ENCODE measurements at regions not wholly inside any gene's neighbourhood (a gene's known extent, or its start where the extent isn't known, plus 50 kb on each side); places are given as distances from the start of the nearest gene placed in this dataset.

DNA sequence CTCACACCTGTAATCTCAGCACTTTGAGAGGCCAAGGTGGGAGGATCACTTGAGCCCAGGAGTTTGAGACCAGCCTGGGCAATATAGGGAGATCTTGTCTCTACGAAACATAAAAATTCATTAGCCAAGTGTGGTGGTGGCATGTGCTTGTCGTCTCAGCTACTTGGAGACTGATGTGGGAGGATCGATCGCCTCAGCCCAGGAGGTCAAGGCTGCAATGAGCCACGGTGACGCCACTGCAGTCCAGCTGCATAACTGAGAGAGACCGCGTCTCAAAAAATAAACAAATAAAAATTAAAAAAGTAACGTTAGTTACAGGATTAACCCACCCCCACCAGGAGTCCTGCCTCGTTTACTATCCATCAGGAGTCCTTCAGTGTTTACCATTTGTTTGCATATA is 345.1 kb downstream of the BTBD3 start:
- TF ChIP-seq SPI1 (IDR thresholded peaks at IDR 0.05; ENCODE audit: borderline replicate concordance, low read depth) (no peak), GABPA (IDR thresholded peaks at IDR 0.05; ENCODE audit: low read depth) (no peak), POLR2AphosphoS5 (IDR thresholded peaks at IDR 0.05; ENCODE audit: low read depth) (no peak)
- TF ChIP-seq, protein P1, sequence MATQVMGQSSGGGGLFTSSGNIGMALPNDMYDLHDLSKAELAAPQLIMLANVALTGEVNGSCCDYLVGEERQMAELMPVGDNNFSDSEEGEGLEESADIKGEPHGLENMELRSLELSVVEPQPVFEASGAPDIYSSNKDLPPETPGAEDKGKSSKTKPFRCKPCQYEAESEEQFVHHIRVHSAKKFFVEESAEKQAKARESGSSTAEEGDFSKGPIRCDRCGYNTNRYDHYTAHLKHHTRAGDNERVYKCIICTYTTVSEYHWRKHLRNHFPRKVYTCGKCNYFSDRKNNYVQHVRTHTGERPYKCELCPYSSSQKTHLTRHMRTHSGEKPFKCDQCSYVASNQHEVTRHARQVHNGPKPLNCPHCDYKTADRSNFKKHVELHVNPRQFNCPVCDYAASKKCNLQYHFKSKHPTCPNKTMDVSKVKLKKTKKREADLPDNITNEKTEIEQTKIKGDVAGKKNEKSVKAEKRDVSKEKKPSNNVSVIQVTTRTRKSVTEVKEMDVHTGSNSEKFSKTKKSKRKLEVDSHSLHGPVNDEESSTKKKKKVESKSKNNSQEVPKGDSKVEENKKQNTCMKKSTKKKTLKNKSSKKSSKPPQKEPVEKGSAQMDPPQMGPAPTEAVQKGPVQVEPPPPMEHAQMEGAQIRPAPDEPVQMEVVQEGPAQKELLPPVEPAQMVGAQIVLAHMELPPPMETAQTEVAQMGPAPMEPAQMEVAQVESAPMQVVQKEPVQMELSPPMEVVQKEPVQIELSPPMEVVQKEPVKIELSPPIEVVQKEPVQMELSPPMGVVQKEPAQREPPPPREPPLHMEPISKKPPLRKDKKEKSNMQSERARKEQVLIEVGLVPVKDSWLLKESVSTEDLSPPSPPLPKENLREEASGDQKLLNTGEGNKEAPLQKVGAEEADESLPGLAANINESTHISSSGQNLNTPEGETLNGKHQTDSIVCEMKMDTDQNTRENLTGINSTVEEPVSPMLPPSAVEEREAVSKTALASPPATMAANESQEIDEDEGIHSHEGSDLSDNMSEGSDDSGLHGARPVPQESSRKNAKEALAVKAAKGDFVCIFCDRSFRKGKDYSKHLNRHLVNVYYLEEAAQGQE (IDR thresholded peaks at IDR 0.05; ENCODE audit: insufficient replicate concordance, low read depth), result no peak
- TF ChIP-seq, protein P2, sequence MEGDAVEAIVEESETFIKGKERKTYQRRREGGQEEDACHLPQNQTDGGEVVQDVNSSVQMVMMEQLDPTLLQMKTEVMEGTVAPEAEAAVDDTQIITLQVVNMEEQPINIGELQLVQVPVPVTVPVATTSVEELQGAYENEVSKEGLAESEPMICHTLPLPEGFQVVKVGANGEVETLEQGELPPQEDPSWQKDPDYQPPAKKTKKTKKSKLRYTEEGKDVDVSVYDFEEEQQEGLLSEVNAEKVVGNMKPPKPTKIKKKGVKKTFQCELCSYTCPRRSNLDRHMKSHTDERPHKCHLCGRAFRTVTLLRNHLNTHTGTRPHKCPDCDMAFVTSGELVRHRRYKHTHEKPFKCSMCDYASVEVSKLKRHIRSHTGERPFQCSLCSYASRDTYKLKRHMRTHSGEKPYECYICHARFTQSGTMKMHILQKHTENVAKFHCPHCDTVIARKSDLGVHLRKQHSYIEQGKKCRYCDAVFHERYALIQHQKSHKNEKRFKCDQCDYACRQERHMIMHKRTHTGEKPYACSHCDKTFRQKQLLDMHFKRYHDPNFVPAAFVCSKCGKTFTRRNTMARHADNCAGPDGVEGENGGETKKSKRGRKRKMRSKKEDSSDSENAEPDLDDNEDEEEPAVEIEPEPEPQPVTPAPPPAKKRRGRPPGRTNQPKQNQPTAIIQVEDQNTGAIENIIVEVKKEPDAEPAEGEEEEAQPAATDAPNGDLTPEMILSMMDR (IDR thresholded peaks at IDR 0.05; ENCODE audit: insufficient read depth, low read length), result no peak
- no peaks in the 10 kb centered on the region for H3K27me3 ChIP-seq (ENCODE audit: insufficient read depth, poor library complexity, severe bottlenecking)
- no peak overlapping the region for H3K4me3 ChIP-seq (replicated peaks; ENCODE audit: insufficient read depth, low read length)
- no peak overlapping the region for H3K27ac ChIP-seq (replicated peaks)
- no peak for DNase-seq (ENCODE audit: low read depth in 1 of 2, low spot score in 1 of 2)

DNA sequence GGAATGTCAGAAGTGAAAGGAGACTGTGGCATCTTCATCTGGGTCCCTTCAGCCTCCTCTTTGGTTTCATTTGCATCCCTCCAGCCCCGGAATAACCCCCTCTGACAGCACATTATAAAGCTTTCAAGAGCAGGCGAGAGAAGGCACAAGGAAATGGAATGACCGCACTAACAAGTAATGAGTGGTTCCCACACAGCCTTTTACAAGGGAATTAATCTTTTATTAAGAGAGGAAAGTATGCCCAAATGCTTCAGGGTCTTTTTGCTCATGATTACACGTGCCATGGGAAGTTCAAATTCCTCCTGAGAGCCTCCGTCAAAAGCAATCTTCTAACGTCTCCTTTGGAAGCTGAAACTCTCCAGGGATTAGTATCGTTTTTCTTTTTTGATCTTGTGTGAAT is 347.0 kb downstream of the BTBD3 start:
- TF ChIP-seq, protein P2 (IDR thresholded peaks at IDR 0.05; ENCODE audit: insufficient read depth, low read length), result no peak
- TF ChIP-seq POLR2AphosphoS5 (IDR thresholded peaks at IDR 0.05; ENCODE audit: low read depth) (no peak), GABPA (IDR thresholded peaks at IDR 0.05; ENCODE audit: low read depth) (no peak), SPI1 (IDR thresholded peaks at IDR 0.05; ENCODE audit: borderline replicate concordance, low read depth) (no peak)
- TF ChIP-seq, protein P1 (IDR thresholded peaks at IDR 0.05; ENCODE audit: insufficient replicate concordance, low read depth), result no peak
- Histone ChIP-seq H3K27me3 (ENCODE audit: insufficient read depth, poor library complexity, severe bottlenecking) (no peaks in the 10 kb centered on the region), H3K27ac (replicated peaks) (no peak overlapping the region), H3K4me3 (replicated peaks; ENCODE audit: insufficient read depth, low read length) (no peak overlapping the region)
- DNase-seq (ENCODE audit: low read depth in 1 of 2, low spot score in 1 of 2), result no peak

DNA sequence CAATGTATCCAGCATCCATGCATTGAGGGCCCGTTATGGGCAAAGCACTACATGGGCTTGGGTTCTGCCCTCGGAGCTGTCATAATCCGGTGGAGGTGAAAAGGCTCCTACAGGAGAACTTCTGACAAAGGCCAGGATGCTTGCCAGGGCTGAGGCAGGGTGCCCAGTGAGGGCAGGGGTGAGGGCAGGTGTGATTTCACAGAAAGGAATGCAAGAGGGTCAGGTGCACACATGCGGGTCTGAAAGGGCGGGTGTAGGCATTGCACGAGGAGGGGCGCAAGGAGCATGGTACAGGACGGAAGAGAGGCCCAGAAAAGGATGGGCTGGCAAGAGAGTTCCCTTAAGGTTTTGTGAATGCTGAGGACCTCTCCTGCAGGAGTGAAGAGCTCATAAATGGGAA is 348.0 kb downstream of the BTBD3 start:
- Histone ChIP-seq H3K4me3 (replicated peaks; ENCODE audit: insufficient read depth, low read length) (no peak overlapping the region), H3K27me3 (ENCODE audit: insufficient read depth, poor library complexity, severe bottlenecking) (no peaks in the 10 kb centered on the region), H3K27ac (replicated peaks) (no peak overlapping the region)
- no peak for DNase-seq (ENCODE audit: low read depth in 1 of 2, low spot score in 1 of 2)
- TF ChIP-seq, protein P2 (IDR thresholded peaks at IDR 0.05; ENCODE audit: insufficient read depth, low read length), result no peak
- no peak for TF ChIP-seq GABPA (IDR thresholded peaks at IDR 0.05; ENCODE audit: low read depth)
- TF ChIP-seq, protein P1 (IDR thresholded peaks at IDR 0.05; ENCODE audit: insufficient replicate concordance, low read depth), result no peak
- TF ChIP-seq POLR2AphosphoS5 (IDR thresholded peaks at IDR 0.05; ENCODE audit: low read depth), result no peak
- TF ChIP-seq SPI1 (IDR thresholded peaks at IDR 0.05; ENCODE audit: borderline replicate concordance, low read depth), result no peak

All from HL-60 (cell line).